ENCODE measurements at regions not wholly inside any gene's neighbourhood (a gene's known extent, or its start where the extent isn't known, plus 50 kb on each side); places are given as distances from the start of the nearest gene placed in this dataset.
A peak's percentile ranks its signal among the peaks of the same experiment; 100 is the strongest.

DNA sequence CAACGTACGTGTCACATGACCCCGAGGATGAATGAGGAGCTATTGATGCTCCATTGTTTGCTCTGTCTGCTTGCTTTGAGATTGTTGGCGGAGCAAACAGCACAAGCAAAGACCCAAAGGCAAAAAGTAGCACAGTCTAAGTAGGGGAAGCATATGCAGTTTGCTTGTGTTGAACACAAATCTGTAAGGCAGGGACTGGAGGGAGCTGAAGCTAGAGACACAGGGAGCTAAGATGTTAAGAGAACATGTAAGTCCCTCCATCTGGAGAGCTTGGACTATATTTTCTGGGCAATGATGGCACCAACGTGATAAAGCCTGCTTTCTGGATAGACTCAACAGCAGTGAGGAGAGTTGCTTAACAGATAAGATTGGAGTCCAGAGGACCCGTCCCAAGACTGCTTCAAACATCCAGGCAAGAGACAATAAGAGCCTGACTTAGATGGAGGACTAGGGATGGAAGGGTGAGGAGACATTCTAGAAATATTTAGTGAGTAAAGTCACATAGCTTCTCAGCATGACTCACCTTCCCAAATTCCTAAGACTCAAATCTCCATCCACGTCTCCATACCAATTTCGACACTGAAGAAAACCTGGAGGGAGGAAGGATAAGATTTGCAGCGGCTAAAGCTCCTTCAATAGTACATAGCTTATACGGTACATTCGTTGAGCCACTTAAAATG, 88.1 kb upstream of the KLF7 start (continued):
- TF ChIP-seq, protein P1, sequence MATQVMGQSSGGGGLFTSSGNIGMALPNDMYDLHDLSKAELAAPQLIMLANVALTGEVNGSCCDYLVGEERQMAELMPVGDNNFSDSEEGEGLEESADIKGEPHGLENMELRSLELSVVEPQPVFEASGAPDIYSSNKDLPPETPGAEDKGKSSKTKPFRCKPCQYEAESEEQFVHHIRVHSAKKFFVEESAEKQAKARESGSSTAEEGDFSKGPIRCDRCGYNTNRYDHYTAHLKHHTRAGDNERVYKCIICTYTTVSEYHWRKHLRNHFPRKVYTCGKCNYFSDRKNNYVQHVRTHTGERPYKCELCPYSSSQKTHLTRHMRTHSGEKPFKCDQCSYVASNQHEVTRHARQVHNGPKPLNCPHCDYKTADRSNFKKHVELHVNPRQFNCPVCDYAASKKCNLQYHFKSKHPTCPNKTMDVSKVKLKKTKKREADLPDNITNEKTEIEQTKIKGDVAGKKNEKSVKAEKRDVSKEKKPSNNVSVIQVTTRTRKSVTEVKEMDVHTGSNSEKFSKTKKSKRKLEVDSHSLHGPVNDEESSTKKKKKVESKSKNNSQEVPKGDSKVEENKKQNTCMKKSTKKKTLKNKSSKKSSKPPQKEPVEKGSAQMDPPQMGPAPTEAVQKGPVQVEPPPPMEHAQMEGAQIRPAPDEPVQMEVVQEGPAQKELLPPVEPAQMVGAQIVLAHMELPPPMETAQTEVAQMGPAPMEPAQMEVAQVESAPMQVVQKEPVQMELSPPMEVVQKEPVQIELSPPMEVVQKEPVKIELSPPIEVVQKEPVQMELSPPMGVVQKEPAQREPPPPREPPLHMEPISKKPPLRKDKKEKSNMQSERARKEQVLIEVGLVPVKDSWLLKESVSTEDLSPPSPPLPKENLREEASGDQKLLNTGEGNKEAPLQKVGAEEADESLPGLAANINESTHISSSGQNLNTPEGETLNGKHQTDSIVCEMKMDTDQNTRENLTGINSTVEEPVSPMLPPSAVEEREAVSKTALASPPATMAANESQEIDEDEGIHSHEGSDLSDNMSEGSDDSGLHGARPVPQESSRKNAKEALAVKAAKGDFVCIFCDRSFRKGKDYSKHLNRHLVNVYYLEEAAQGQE (IDR thresholded peaks at IDR 0.05; ENCODE audit: low read depth, low read length): no peak
- TF ChIP-seq YY1 (IDR thresholded peaks at IDR 0.05; ENCODE audit: low read depth) (no peak), TCF12 (IDR thresholded peaks at IDR 0.05) (peak; percentile 67; the same call in 1 of the 2 replicates), NFIC (IDR thresholded peaks at IDR 0.05; ENCODE audit: borderline replicate concordance) (peak; percentile 32; the same call in 1 of the 2 replicates)

DNA sequence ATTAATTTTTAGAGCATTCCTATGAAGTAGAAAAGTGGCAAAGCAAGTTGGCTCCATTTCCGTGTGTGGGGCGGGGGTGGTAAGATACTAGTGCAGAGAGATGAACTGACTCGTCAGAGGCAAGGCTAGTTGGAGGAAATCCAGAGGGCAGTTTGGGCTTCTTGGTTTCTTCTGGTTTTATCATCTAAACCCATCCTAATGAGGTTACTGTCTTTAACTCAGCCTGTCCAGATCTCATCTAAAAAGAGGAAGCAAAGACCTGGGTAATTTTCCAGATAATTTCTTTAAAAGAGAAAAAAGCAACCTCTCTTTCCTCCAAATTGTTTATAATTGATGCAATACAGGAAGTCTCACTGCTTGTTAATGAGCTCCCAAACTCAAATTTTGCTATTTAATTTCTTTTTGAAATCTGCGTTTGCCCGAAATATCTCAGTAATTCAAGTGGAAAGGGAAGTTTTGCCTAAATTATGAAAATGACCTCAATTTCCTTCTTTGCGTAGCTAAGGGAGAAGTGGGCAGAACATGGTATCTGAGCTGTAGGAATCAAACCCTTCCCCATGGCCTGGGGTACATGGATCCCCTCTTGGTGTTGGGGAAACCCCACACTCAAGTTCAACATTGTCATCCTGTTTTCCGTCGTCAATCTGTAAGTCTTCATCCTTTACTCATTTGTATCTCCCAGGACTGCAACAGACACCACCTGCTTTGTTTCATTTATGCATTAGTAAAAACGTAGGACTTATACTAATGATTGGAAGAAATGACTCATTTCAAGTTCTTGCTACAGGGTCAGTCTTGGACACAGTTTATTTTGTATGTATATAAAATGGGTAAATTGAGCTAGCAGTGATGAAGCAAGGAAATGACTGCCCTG, 89.1 kb upstream of the KLF7 start:
- Histone ChIP-seq H2AFZ (ENCODE audit: low read depth) (0 out of 2 replicates have a peak overlapping the region, but pooled peaks have one; percentile 15), H3K4me1 (ENCODE audit: control insufficient read depth in 1 of 2, insufficient read depth in 2 of 2, low read depth in 1 of 2, low read length in 1 of 2) (peaks cover 71 to 84% of the 10 kb centered on the region in 2 experiments)

More for the DNA sequence above, 89.1 kb upstream of the KLF7 start:
- no peaks in the 10 kb centered on the region for H3K36me3 ChIP-seq (replicated peaks in 1 of 2; ENCODE audit: control insufficient read depth in 1 of 2, insufficient read depth in 2 of 2, low read length in 1 of 2)
- H4K20me1 ChIP-seq (ENCODE audit: insufficient read depth): no peaks in the 10 kb centered on the region
- DNase-seq: no peak
- 36% methylated on average over 9 of the region's 9 CpGs for WGBS (ENCODE audit: low lambda C conversion rate)
- peak overlapping the region; percentile 88 to 97 for H3K27ac ChIP-seq (ENCODE audit: low read depth in 2 of 2, low read length in 1 of 2)
- H3K4me3 ChIP-seq (ENCODE audit: low read depth in 2 of 2, low read length in 1 of 2): peak overlapping the region; percentile 2 to 50; a peak in 3 of 4 replicates
- no peaks in the 10 kb centered on the region for H3K27me3 ChIP-seq (ENCODE audit: insufficient read depth)
- H3F3A ChIP-seq (replicated peaks; ENCODE audit: insufficient read depth): peaks cover 52% of the 10 kb centered on the region
- H3K4me2 ChIP-seq: peak overlapping the region; percentile 71
- H3K79me2 ChIP-seq (ENCODE audit: insufficient read depth): no peaks in the 10 kb centered on the region
- TF ChIP-seq FOXM1 (IDR thresholded peaks at IDR 0.05; ENCODE audit: low read depth) (no peak), EZH2phosphoT487 (IDR thresholded peaks at IDR 0.05; ENCODE audit: borderline replicate concordance, low read depth) (no peak), TCF12 (IDR thresholded peaks at IDR 0.05) (peak; percentile 42), RXRA (IDR thresholded peaks at IDR 0.05; ENCODE audit: borderline replicate concordance, low read depth) (0 out of 2 replicates have a peak, but pooled peaks have one; percentile 14), JUND (IDR thresholded peaks at IDR 0.05) (peak; percentile 18; the same call in 1 of the 2 replicates), EP300 (IDR thresholded peaks at IDR 0.05; ENCODE audit: borderline replicate concordance in 1 of 2, low read depth in 1 of 2, low read length in 1 of 2) (peak in 1 of 2 experiments; percentile 28; a peak in 1 of 4 replicates), NFIC (IDR thresholded peaks at IDR 0.05; ENCODE audit: borderline replicate concordance) (peak; percentile 51)
- TF ChIP-seq, protein P2, sequence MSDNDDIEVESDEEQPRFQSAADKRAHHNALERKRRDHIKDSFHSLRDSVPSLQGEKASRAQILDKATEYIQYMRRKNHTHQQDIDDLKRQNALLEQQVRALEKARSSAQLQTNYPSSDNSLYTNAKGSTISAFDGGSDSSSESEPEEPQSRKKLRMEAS (IDR thresholded peaks at IDR 0.05; ENCODE audit: low read depth): 0 out of 2 replicates have a peak, but pooled peaks have one; percentile 2
- no peaks in the 10 kb centered on the region for H3K9me3 ChIP-seq
- no peaks in the 10 kb centered on the region for H3K9me2 ChIP-seq
- POLR2A ChIA-PET: no interaction called here
- CTCF ChIA-PET: no interaction called here
- peak overlapping the region; percentile 80 for H3K9ac ChIP-seq
